HCT116 (cell line): ENCODE measurements at regions not wholly inside any gene's neighbourhood (a gene's known extent, or its start where the extent isn't known, plus 50 kb on each side); places are given as distances from the start of the nearest gene placed in this dataset.

Experiments
- ATAC-seq: fragments of 200-7000 bp; cut with Tn5 transposase; 2 replicates; pipeline ENCODE4 v1.9.1; 2020; ENCODE audit warnings: mild to moderate bottlenecking, moderate library complexity
- BruUV-seq: library from RNA; stranded (reverse); fragments of 400-500 nt; replicated peaks from 2 replicates; lab custom pipeline; 2021; lab: Mats Ljungman, UMichigan
- CTCF ChIA-PET: fragments of 300-600 bp; sonication (Branson Sonifier 250); formaldehyde crosslinking; loops from one replicate; lab custom pipeline; 2021; ENCODE audit warnings: antibody characterized with exemption; lab: Charles Lee
- POLR2A ChIA-PET: fragments of 300-600, 350-600 bp; sonication (Branson Sonifier 250); formaldehyde crosslinking; loops from one replicate; lab custom pipeline; 2021; ENCODE audit warnings: antibody characterized with exemption; lab: Charles Lee
- RAD21 ChIA-PET, 2 experiments: fragments of 300-600 bp; sonication (Branson Sonifier 250); formaldehyde crosslinking; loops; one replicate each; lab custom pipeline; 2023; ENCODE audit warnings: low total read pairs in 2 of 2; ENCODE audit not compliant: uncharacterized antibody in 2 of 2, unreplicated experiment in 2 of 2, low non-redundant PET in 1 of 2; lab: Charles Lee
- DNase-seq: peaks from one replicate; pipeline ENCODE4 v3.0.0-alpha.2; 2010; ENCODE audit warnings: low read depth, low spot score
- H2AFZ ChIP-seq: fragments of 200-600 bp; shearing (Covaris generic), sonication (generic); 2 replicates; pipeline ENCODE4 v1.6.1; 2017; ENCODE audit warnings: low read depth, mixed run types, mixed read lengths, antibody characterized with exemption, low read length; ENCODE audit not compliant: poor library complexity, severe bottlenecking
- H3K27ac ChIP-seq: 2 replicates; pipeline ENCODE4 v1.5.1; 2012; ENCODE audit warnings: low read depth, low read length
- H3K27me3 ChIP-seq: fragments of 200-600 bp; sonication (generic); 2 replicates; pipeline ENCODE4 v1.6.1; 2016; ENCODE audit warnings: mixed run types, low read length, mixed read lengths; ENCODE audit not compliant: insufficient read depth
- H3K36me3 ChIP-seq, 2 experiments: fragments of 200-500 bp in 1 of 2; fragments of 200-600 bp in 1 of 2; sonication (Bioruptor generic) in 1 of 2; sonication (generic) in 1 of 2; 2 replicates each; pipeline versions ENCODE4 v1.5.1 to v1.6.1; 2014 to 2016; ENCODE audit warnings: low read length in 2 of 2, inconsistent platforms in 1 of 2, mixed read lengths in 1 of 2, mixed run types in 1 of 2; ENCODE audit not compliant: insufficient read depth in 2 of 2, control insufficient read depth in 1 of 2
- H3K4me1 ChIP-seq, 2 experiments: fragments of 200-600 bp in 1 of 2; sonication (generic) in 1 of 2; 2 replicates each; pipeline versions ENCODE4 v1.5.1 to v1.6.1; 2012 to 2017; ENCODE audit warnings: low read length in 2 of 2, inconsistent platforms in 1 of 2, mild to moderate bottlenecking in 1 of 2, mixed read lengths in 1 of 2, mixed run types in 1 of 2, moderate library complexity in 1 of 2; ENCODE audit not compliant: insufficient read depth in 2 of 2, control insufficient read depth in 1 of 2
- H3K4me2 ChIP-seq: fragments of 200-600 bp; sonication (generic); 2 replicates; pipeline ENCODE4 v1.6.1; 2017; ENCODE audit warnings: mixed run types, low read length, mixed read lengths
- H3K4me3 ChIP-seq, 2 experiments: fragments of 200-600 bp in 1 of 2; sonication (generic) in 1 of 2; replicated peaks in 1 of 2; 2 replicates each; pipeline ENCODE4 v1.5.1; 2011 to 2016; ENCODE audit warnings: low read length in 2 of 2, control low read depth in 1 of 2, low read depth in 1 of 2, mild to moderate bottlenecking in 1 of 2, mixed read lengths in 1 of 2, mixed run types in 1 of 2
- H3K79me2 ChIP-seq: fragments of 200-600 bp; sonication (generic); 2 replicates; pipeline ENCODE4 v1.6.1; 2017; ENCODE audit warnings: mild to moderate bottlenecking, mixed run types, low read length, moderate library complexity, mixed read lengths; ENCODE audit not compliant: insufficient read depth
- H3K9ac ChIP-seq: fragments of 200-600 bp; sonication (generic); 2 replicates; pipeline ENCODE4 v1.6.1; 2016; ENCODE audit warnings: low read length, mixed read lengths
- H3K9me2 ChIP-seq: fragments of 200-600 bp; sonication (generic), shearing (Covaris generic); 2 replicates; pipeline ENCODE4 v1.6.1; 2017; ENCODE audit warnings: mixed run types, mild to moderate bottlenecking, moderate library complexity; ENCODE audit not compliant: insufficient read depth
- H3K9me3 ChIP-seq, 2 experiments: fragments of 200-500 bp in 1 of 2; fragments of 200-600 bp in 1 of 2; sonication (Bioruptor generic) in 1 of 2; sonication (generic) in 1 of 2; 2 replicates each; pipeline ENCODE4 v1.6.1; 2014 to 2017; ENCODE audit warnings: low read length in 2 of 2, mixed read lengths in 2 of 2, inconsistent platforms in 1 of 2, low read depth in 1 of 2, mild to moderate bottlenecking in 1 of 2, mixed run types in 1 of 2, moderate library complexity in 1 of 2; ENCODE audit not compliant: control insufficient read depth in 1 of 2, insufficient read depth in 1 of 2
- H4K20me1 ChIP-seq: fragments of 200-600 bp; sonication (generic), shearing (Covaris generic); 2 replicates; pipeline ENCODE4 v1.6.1; 2017; ENCODE audit warnings: mixed run types, mild to moderate bottlenecking, moderate library complexity; ENCODE audit not compliant: insufficient read depth
- ATF3 ChIP-seq: IDR thresholded peaks from 2 replicates; pipeline ENCODE4 v1.6.1; 2012
- CBX3 ChIP-seq: IDR thresholded peaks from 2 replicates; pipeline ENCODE4 v1.6.1; 2012; ENCODE audit warnings: low read depth
- EGR1 ChIP-seq: IDR thresholded peaks from 2 replicates; pipeline ENCODE4 v1.6.1; 2012; ENCODE audit warnings: low read depth
- ELF1 ChIP-seq: IDR thresholded peaks from 2 replicates; pipeline ENCODE4 v1.6.1; 2012; ENCODE audit warnings: low read depth, borderline replicate concordance
- EZH2phosphoT487 ChIP-seq: fragments of 200-600 bp; IDR thresholded peaks from 2 replicates; pipeline ENCODE4 v1.6.1; 2018; ENCODE audit warnings: antibody characterized with exemption, borderline replicate concordance
- FOSL1 ChIP-seq: IDR thresholded peaks from 2 replicates; pipeline ENCODE4 v1.6.1; 2012; ENCODE audit warnings: low read depth
- JUND ChIP-seq: IDR thresholded peaks from 2 replicates; pipeline ENCODE4 v1.6.1; 2012
- MAX ChIP-seq: IDR thresholded peaks from 2 replicates; pipeline ENCODE4 v1.6.1; 2012
- POLR2A ChIP-seq: IDR thresholded peaks from 2 replicates; pipeline ENCODE4 v1.7.0; 2011; ENCODE audit warnings: borderline replicate concordance; ENCODE audit not compliant: insufficient read depth, insufficient read length; ENCODE audit errors: extremely low read depth
- POLR2AphosphoS5 ChIP-seq: IDR thresholded peaks from 2 replicates; pipeline ENCODE4 v1.6.1; 2011; ENCODE audit warnings: mild to moderate bottlenecking, low read depth, low read length, moderate library complexity
- RAD21 ChIP-seq: IDR thresholded peaks from 2 replicates; pipeline ENCODE4 v1.6.1; 2012; ENCODE audit warnings: low read depth, mild to moderate bottlenecking
- REST ChIP-seq: IDR thresholded peaks from 2 replicates; pipeline ENCODE4 v1.6.1; 2012; ENCODE audit warnings: low read depth
- SIN3A ChIP-seq: IDR thresholded peaks from 2 replicates; pipeline ENCODE4 v1.6.1; 2012; ENCODE audit warnings: low read depth
- SP1 ChIP-seq: IDR thresholded peaks from 2 replicates; pipeline ENCODE4 v1.6.1; 2012; ENCODE audit warnings: low read depth
- SRF ChIP-seq: IDR thresholded peaks from 2 replicates; pipeline ENCODE4 v1.6.1; 2012; ENCODE audit warnings: low read depth
- TCF7L2 ChIP-seq: IDR thresholded peaks from 2 replicates; pipeline ENCODE4 v1.7.0; 2011; ENCODE audit warnings: borderline replicate concordance, inconsistent platforms; ENCODE audit not compliant: insufficient read depth, insufficient read length; ENCODE audit errors: extremely low read depth
- ZBTB33 ChIP-seq: IDR thresholded peaks from 2 replicates; pipeline ENCODE4 v1.6.1; 2011; ENCODE audit warnings: mild to moderate bottlenecking, low read length, moderate library complexity; ENCODE audit not compliant: insufficient replicate concordance; ENCODE audit errors: extremely low read depth
- ZFX ChIP-seq: fragments of 450-650 bp; IDR thresholded peaks from 2 replicates; pipeline ENCODE4 v1.6.1; 2017
- ZNF274 ChIP-seq: fragments of 200-500 bp; sonication (Bioruptor generic); IDR thresholded peaks from 2 replicates; pipeline ENCODE4 v1.6.1; 2014; ENCODE audit warnings: mild to moderate bottlenecking, low read depth, low read length, inconsistent platforms
- intact Hi-C: fragments of 100-400 bp; cut with micrococcal nuclease; formaldehyde crosslinking; loops from 2 replicates; pipeline ENCODE4 v1.10.0; 2022

- no peak overlapping the region for H3K4me2 ChIP-seq
- H3K9ac ChIP-seq: no peak overlapping the region
- RAD21 ChIA-PET: no interaction called here
- no peak for TF ChIP-seq POLR2AphosphoS5
- TF ChIP-seq TCF7L2: no peak
- no peak for TF ChIP-seq ATF3
- no peak for TF ChIP-seq EZH2phosphoT487
- TF ChIP-seq CBX3: no peak
- TF ChIP-seq RAD21: no peak
- no peak for TF ChIP-seq EGR1
- no peak for TF ChIP-seq ZNF274
- TF ChIP-seq SRF: no peak
- TF ChIP-seq ELF1: no peak
- TF ChIP-seq POLR2A: no peak
- TF ChIP-seq ZFX: no peak
- no peak for TF ChIP-seq ZBTB33
- no peak for TF ChIP-seq MAX
- no peak for TF ChIP-seq JUND
- TF ChIP-seq SIN3A: no peak
- TF ChIP-seq REST: no peak
- no peak for TF ChIP-seq SP1
- TF ChIP-seq FOSL1: no peak
- no peaks in the 10 kb centered on the region for H3K27me3 ChIP-seq
- H3K36me3 ChIP-seq: no peaks in the 10 kb centered on the region
- ATAC-seq (no peak), DNase-seq (no peak)
- peaks cover 0 to 5% of the 10 kb centered on the region in 2 experiments; a peak in 2 of 4 replicates for H3K9me3 ChIP-seq
- H3K4me3 ChIP-seq: no peak overlapping the region
- POLR2A ChIA-PET: no interaction called here
- BruUV-seq: no TSS peak
- H3K27ac ChIP-seq: no peak overlapping the region
- H2AFZ ChIP-seq: no peak overlapping the region
- CTCF ChIA-PET: no interaction called here
- no peaks in the 10 kb centered on the region for H3K79me2 ChIP-seq
- intact Hi-C loops: loop anchor here (10.0 kb wide), 1 partner anchor 1778 kb away; no protein-coding TSS in a partner anchor
- H3K4me1 ChIP-seq: no peaks in the 10 kb centered on the region
- H3K9me2 ChIP-seq: no peaks in the 10 kb centered on the region
- H4K20me1 ChIP-seq: no peaks in the 10 kb centered on the region
Observed at GRCh38 chr18:5052491-5052890, 144.6 kb downstream of the AKAIN1 start.
